ENCODE measurements at regions not wholly inside any gene's neighbourhood (a gene's known extent, or its start where the extent isn't known, plus 50 kb on each side); places are given as distances from the start of the nearest gene placed in this dataset.

DNA sequence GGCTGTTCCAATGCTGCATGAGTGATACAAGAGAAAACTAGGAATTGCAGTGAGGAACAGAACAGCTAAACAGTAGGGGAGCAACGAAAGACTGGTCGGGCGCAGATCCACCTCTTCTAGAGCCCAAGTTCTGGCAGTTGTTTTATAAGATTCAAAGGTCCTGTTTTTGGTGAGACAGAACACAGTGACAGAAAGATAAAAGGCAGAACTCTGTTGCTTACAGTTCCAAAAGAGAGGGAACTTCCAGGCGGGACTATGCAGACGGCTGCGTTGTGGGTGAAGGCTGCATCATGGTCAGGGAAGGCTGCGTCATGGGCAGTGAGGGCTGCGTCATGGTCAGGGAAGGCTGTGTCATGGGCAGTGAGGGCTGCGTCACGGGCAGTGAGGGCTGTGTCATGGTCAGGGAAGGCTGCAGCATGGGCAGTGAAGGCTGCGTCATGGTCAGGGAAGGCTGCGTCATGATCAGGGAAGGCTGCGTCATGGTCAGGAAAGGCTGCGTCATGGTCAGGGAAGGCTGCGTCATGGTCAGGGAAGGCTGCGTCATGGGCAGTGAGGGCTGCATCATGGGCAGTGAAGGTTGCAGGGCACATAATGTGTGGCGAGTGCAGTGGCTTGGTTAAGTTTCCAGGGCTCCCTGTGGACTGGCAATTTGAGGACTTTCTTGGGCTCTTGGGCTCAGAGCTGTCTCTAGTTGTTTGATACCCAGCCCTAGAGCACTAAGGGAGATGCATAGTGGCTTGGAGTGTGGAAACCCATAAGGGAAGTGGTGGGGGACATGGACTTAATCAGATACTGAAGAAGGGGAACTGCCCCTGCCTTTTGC is 619.9 kb downstream of the AACS start:
- H2AFZ ChIP-seq: no peak overlapping the region
- in situ Hi-C loops (cut with MboI): no loop called here
- no peak overlapping the region for H3K4me2 ChIP-seq (ENCODE audit: unreplicated experiment)
- no peak for TF ChIP-seq EZH2phosphoT487 (IDR thresholded peaks at IDR 0.05; ENCODE audit: insufficient read depth, low read depth)
- TF ChIP-seq EZH2 (IDR thresholded peaks at IDR 0.05; ENCODE audit: insufficient read depth, poor library complexity, severe bottlenecking): no peak
- no peaks in the 10 kb centered on the region for H4K20me1 ChIP-seq (ENCODE audit: insufficient read depth)
- DNase-seq: no peak
- 43 to 53% methylated on average over 17 of the region's 17 CpGs for WGBS, 2 experiments (ENCODE audit: low coverage in 1 of 2, low lambda C conversion rate in 2 of 2, missing lambda C conversion rate in 2 of 2)
- H3K9ac ChIP-seq: no peak overlapping the region
- H3K27ac ChIP-seq: no peak overlapping the region
- no peaks in the 10 kb centered on the region for H3K4me1 ChIP-seq (ENCODE audit: insufficient read depth)
- no peaks in the 10 kb centered on the region for H3K9me3 ChIP-seq (ENCODE audit: low read depth)
- H3K79me2 ChIP-seq (ENCODE audit: insufficient read depth): no peaks in the 10 kb centered on the region
- H3F3A ChIP-seq (ENCODE audit: insufficient read depth): no peaks in the 10 kb centered on the region
- H3K4me3 ChIP-seq: no peak overlapping the region
- no peaks in the 10 kb centered on the region for H3K27me3 ChIP-seq (replicated peaks; ENCODE audit: insufficient read depth)
- no peaks in the 10 kb centered on the region for H3K36me3 ChIP-seq (ENCODE audit: low read depth)
- H3K9me2 ChIP-seq (ENCODE audit: insufficient read depth): no peaks in the 10 kb centered on the region

DNA sequence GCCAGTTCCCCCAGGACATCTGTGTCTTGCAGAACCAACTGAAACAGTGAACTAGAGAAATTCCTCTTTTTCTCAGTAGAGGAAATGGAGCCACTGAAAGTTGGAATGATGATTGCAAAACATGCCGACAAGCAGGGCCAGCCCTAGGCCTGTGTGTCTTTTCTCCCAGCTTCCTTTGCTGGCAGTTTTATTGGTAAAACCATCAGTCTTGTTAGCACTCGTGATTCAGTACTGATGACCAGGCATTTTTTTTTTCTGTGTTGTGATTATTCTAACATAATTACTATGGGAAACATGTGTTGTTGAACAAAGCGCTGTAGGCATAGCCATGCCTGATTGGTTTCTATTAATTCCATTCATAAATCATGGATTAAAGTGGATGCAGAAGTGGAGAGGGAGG is 620.7 kb downstream of the AACS start:
- Histone ChIP-seq H3K27ac (no peak overlapping the region), H3K4me2 (ENCODE audit: unreplicated experiment) (no peak overlapping the region), H3K36me3 (ENCODE audit: low read depth) (no peaks in the 10 kb centered on the region), H3K9ac (no peak overlapping the region), H3K79me2 (ENCODE audit: insufficient read depth) (no peaks in the 10 kb centered on the region), H3K9me2 (ENCODE audit: insufficient read depth) (no peaks in the 10 kb centered on the region), H4K20me1 (ENCODE audit: insufficient read depth) (no peaks in the 10 kb centered on the region), H3K4me3 (no peak overlapping the region), H3K27me3 (replicated peaks; ENCODE audit: insufficient read depth) (no peaks in the 10 kb centered on the region), H3K9me3 (ENCODE audit: low read depth) (no peaks in the 10 kb centered on the region), H3F3A (ENCODE audit: insufficient read depth) (no peaks in the 10 kb centered on the region), H3K4me1 (ENCODE audit: insufficient read depth) (no peaks in the 10 kb centered on the region), H2AFZ (no peak overlapping the region)
- no peak for DNase-seq
- WGBS, 2 experiments (ENCODE audit: low coverage in 1 of 2, low lambda C conversion rate in 2 of 2, missing lambda C conversion rate in 2 of 2): 4 to 9% methylated on average over 3 of the region's 3 CpGs
- in situ Hi-C loops (cut with MboI): no loop called here
- TF ChIP-seq EZH2phosphoT487 (IDR thresholded peaks at IDR 0.05; ENCODE audit: insufficient read depth, low read depth) (no peak), EZH2 (IDR thresholded peaks at IDR 0.05; ENCODE audit: insufficient read depth, poor library complexity, severe bottlenecking) (no peak)

DNA sequence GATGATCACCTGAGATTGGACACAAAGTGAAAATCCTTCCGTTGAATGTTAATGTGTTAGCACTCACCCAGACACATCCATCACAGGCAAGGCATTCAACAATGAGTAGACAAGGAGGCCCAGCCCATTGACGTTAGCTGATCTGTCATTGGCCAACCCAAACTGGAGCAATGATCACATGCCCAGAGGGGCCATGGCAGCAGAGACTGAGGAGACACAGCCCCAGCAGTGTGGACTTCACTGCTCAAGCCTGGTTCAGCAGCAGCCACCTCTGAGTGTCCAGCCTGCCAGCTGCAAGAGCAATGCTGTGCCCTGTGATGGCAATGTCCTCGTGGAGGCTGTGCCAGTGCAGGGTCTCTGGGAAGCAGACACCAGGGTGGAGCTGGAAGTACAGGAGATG is 622.2 kb downstream of the AACS start:
- Histone ChIP-seq H3K4me1 (ENCODE audit: insufficient read depth) (no peaks in the 10 kb centered on the region), H4K20me1 (ENCODE audit: insufficient read depth) (no peaks in the 10 kb centered on the region), H2AFZ (no peak overlapping the region), H3F3A (ENCODE audit: insufficient read depth) (no peaks in the 10 kb centered on the region), H3K27me3 (replicated peaks; ENCODE audit: insufficient read depth) (no peaks in the 10 kb centered on the region), H3K4me3 (no peak overlapping the region), H3K27ac (no peak overlapping the region), H3K9ac (no peak overlapping the region), H3K79me2 (ENCODE audit: insufficient read depth) (no peaks in the 10 kb centered on the region), H3K4me2 (ENCODE audit: unreplicated experiment) (no peak overlapping the region), H3K36me3 (ENCODE audit: low read depth) (no peaks in the 10 kb centered on the region), H3K9me3 (ENCODE audit: low read depth) (no peaks in the 10 kb centered on the region), H3K9me2 (ENCODE audit: insufficient read depth) (no peaks in the 10 kb centered on the region)
- in situ Hi-C loops (cut with MboI): no loop called here
- no peak for DNase-seq
- WGBS, 2 experiments (ENCODE audit: low coverage in 1 of 2, low lambda C conversion rate in 2 of 2, missing lambda C conversion rate in 2 of 2): 12 to 21% methylated on average over 3 of the region's 3 CpGs
- TF ChIP-seq EZH2 (IDR thresholded peaks at IDR 0.05; ENCODE audit: insufficient read depth, poor library complexity, severe bottlenecking) (no peak), EZH2phosphoT487 (IDR thresholded peaks at IDR 0.05; ENCODE audit: insufficient read depth, low read depth) (no peak)

DNA sequence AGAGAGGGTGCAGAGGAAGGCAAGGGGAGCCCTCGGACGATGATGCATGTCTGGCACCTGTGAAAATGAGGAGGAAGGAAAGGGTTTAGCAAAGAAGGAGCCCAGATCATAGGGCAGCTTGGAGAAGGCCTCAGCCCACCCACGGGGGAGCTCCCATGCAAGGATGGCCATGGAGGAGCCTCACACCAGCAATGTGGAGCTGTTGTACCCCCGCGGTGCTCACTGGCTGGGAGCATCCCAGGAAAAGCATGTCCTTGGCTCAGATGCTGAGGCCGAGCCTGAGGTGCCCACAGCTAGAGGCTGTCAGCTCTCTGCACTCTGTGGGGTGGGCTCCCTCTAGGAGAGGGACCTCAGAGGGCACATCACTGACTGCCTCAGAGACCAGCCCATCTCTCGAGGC is 622.6 kb downstream of the AACS start:
- Histone ChIP-seq H3K79me2 (ENCODE audit: insufficient read depth) (no peaks in the 10 kb centered on the region), H3K9ac (no peak overlapping the region), H3K27ac (no peak overlapping the region), H3K9me2 (ENCODE audit: insufficient read depth) (no peaks in the 10 kb centered on the region), H3K4me2 (ENCODE audit: unreplicated experiment) (no peak overlapping the region), H3K27me3 (replicated peaks; ENCODE audit: insufficient read depth) (no peaks in the 10 kb centered on the region), H2AFZ (no peak overlapping the region), H3K36me3 (ENCODE audit: low read depth) (no peaks in the 10 kb centered on the region), H3K4me1 (ENCODE audit: insufficient read depth) (no peaks in the 10 kb centered on the region), H3F3A (ENCODE audit: insufficient read depth) (no peaks in the 10 kb centered on the region), H3K9me3 (ENCODE audit: low read depth) (no peaks in the 10 kb centered on the region), H3K4me3 (no peak overlapping the region), H4K20me1 (ENCODE audit: insufficient read depth) (no peaks in the 10 kb centered on the region)
- WGBS, 2 experiments (ENCODE audit: low coverage in 1 of 2, low lambda C conversion rate in 2 of 2, missing lambda C conversion rate in 2 of 2): 26 to 39% methylated on average over 7 of the region's 7 CpGs
- in situ Hi-C loops (cut with MboI): no loop called here
- TF ChIP-seq EZH2phosphoT487 (IDR thresholded peaks at IDR 0.05; ENCODE audit: insufficient read depth, low read depth) (no peak), EZH2 (IDR thresholded peaks at IDR 0.05; ENCODE audit: insufficient read depth, poor library complexity, severe bottlenecking) (no peak)
- no peak for DNase-seq

Measured in GM23248 (cell line).